Colon (tissue), 2 donors: ENCODE measurements at regions not wholly inside any gene's neighbourhood (a gene's known extent, or its start where the extent isn't known, plus 50 kb on each side); places are given as distances from the start of the nearest gene placed in this dataset.
"Not testable (repeated sequence)": the region's sequence is repeated elsewhere in the genome, so short reads cannot be mapped to it uniquely, and the experiment has no call there.

Source experiments
- FAIRE-seq: peaks from 2 replicates; lab custom pipeline; 2012; peaks lifted over from hg19 to GRCh38; lab: Jason Lieb, UNC
- donor health status: control.
- donor health status: control.

DNA sequence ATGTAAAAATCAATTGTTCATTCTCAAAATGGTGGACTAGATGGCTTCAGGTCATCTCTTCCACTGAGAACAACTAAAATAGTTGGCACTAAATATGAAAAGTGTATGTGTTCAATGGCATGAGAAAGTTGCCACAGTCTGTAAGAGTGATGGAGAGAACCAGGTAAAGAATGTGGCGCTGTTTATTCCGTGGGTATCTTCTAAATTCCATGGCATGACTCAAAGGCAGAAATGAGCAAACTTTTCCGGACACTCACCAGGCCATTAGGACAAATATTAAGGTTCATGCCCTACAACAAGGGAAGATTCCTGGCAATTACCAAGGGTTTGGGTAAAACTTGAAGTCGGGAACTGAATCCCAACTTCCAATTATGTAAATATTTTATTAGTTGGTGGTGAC is 825.4 kb upstream of the CDH6 start:
- no peak for FAIRE-seq

DNA sequence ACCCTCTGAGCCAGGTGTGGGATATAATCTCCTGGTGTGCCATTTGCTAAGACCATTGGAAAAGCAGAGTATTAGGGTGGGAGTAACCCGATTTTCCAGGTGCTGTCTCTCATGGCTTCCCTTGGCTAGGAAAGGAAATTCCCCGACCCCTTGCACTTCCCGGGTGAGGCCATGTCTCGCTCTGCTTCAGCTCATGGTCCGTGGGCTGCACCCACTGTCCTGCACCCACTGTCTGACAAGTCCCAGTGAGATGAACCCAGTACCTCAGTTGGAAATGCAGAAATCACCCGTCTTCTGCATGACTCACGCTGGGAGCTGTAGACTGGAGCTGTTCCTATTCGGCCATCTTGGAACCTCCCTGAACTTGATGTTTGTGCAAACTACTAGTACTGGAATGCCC is 828.5 kb upstream of the CDH6 start:
- not testable (repeated sequence) for FAIRE-seq

DNA sequence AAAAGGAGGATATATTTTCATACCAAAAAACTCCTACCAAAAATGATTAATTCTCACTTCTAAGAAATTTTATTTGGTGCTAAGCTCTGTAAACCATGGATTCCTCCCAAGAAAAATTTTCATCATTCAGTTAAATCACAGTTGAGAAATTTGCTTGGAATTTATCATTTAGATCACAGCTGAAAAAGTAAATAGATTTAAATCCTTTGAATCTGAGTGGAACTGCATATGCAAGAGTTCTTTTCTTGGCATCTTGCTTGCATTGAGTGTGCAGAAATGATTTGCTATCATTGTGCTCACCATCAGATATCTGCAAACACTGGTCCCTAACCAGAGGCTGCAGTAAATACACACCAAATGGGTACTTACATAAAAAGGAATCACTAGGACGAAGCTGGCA is 836.1 kb upstream of the CDH6 start:
- no peak for FAIRE-seq

GRCh38 chr5:30355675-30356074 is 837.8 kb upstream of the CDH6 start:
- no peak for FAIRE-seq

GRCh38 chr5:30347858-30348257 is 845.6 kb upstream of the CDH6 start:
- FAIRE-seq: no peak

DNA sequence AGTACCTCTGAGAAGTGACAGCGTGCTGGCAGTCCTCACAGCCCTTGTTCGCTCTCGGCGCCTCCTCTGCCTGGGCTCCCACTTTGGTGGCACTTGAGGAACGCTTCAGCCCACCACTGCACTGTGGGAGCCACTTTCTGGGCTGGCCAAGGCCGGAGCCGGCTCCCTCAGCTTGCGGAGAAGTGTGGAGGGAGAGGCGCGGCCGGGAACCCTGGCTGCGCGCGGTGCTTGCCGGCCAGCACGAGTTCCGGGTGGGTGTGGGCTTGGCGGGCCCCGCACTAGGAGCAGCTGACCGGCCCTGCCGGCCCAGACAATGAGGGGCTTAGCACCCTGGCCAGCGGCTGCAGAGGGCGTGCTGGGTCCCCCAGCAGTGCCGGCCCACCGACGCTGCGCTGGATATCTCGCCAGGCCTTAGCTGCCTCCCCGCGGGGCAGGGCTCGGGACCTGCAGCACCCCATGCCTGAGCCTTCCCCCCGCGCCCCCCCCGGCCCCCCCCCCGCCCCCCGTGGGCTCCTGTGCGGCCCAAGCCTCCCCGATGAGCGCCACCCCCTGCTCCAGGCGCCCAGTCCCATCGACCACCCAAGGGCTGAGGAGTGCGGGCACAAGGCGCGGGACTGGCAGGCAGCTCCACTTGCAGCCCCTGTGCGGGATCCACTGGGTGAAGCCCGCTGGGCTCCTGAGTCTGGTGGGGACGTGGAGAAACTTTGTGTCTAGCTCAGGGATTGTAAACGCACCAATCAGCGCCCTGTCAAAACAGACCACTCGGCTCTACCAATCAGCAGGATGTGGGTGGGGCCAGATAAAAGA is 847.7 kb upstream of the CDH6 start:
- FAIRE-seq: not testable (repeated sequence)

- no peak for FAIRE-seq
These were observed 849.8 kb upstream of the CDH6 start for GRCh38 chr5:30343707-30344106.

DNA sequence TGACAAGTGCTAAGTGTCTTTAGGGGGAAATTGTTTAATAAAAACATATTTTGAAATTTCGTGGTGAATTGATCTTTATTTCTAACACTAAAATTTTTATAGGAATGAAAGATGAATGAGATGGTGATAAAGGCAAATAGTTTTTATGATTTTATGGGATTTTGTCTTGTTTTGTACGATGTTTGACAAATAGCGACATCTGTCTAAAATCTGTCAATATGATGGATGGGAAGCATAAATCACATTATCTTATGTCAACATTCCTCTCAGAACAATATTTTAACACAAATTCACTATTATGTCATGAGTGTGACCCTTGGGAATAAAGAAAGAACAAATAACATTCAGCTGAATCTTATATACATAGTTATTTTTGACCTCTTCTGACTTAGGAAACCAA is 852.0 kb upstream of the CDH6 start:
- no peak for FAIRE-seq

- FAIRE-seq: no peak
These were observed 856.4 kb upstream of the CDH6 start for GRCh38 chr5:30337084-30337573.

DNA sequence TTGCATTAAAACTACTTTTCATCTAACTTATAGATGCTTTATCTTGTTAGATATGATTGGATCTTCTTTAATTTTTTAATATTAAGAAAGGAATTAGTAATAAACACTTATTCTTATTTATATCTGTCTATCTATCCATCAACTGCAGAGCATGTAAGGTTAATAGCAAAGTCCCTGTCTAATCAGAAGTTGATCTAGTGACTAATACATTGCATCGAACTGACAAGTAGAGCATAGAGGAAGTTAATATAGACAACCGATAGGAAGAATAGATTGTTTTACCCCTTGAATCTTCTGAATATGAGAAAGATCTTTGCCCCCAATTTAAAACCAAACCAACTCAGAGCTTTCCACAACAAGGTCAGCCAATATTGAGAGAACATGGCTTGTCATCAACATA is 862.0 kb upstream of the CDH6 start:
- FAIRE-seq: no peak

DNA sequence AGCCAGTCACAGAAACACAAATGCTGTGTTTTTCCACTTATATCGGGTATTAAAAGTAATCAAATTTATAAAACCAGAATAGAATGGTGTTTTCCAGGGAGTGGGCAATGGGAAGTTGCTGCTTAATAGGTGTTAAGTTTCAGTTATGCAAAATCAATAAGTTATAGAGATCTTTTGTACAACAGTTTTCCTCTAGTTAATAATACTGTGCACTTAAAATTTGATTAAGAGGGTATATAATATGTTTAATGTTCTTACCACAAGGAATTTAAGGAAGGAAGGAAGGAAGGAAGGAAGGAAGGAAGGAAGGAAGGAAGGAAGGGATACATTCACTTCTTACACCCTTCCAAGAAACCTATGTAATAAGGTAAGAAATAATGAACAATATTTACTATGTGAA is 867.7 kb upstream of the CDH6 start:
- FAIRE-seq: no peak

DNA sequence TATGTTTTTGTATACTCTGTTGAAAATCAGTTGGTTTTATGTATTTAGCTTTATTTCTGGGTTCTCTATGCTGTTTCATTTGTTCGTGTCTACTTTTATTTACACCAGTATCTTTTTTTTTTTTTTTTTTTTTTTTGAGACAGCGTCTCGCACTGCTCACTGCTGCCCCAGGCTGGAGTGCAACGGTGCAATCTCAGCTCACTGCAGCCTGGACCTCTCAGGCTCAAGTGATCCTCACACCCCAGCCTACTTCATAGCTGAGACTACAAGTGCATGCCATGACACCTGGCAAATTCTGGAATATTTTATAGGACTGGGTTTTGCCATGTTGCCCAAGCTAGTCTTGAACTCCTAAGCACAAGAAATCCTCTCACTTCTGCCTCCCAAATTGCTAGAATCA is 869.4 kb upstream of the CDH6 start:
- no peak for FAIRE-seq

GRCh38 chr5:30287890-30288289 is 905.6 kb upstream of the CDH6 start:
- FAIRE-seq: peak; percentile 21

DNA sequence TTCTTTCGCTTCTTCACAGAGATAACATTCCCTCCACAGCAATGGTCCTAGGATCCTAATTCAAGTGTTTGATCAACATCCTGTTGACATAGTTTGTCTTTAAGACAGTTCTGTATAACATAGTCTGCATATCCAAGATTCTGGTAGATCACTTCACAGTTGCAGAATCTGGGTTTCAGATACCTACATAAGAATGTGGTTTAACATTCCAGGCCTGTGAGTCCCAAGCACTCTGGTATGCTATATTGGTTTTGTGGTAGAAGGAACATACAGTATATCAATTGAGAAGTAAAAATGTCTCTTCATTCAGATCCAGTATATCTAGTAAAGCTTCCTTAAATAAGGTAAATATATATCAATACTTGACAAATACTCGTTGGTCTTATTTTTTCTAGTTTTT is 914.2 kb upstream of the CDH6 start:
- FAIRE-seq: no peak

DNA sequence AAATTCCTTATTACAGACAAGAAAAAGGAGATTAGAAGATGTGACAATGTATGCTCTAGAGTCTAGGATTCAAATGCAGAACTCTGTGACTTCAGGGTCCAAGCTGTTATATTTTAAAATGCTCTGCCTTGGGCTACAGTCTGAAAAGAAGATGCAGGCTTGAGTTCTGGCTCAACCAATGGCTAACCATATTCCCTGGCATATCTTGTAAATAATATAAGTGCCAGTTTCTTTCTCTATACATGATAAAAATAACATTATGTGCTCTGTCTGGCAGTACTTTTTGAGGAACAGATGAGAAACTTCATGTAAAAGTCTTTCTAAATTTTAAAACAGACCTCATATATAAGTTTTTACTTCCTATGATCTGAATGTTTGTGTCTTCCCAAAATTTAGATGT is 926.5 kb upstream of the CDH6 start:
- no peak for FAIRE-seq

DNA sequence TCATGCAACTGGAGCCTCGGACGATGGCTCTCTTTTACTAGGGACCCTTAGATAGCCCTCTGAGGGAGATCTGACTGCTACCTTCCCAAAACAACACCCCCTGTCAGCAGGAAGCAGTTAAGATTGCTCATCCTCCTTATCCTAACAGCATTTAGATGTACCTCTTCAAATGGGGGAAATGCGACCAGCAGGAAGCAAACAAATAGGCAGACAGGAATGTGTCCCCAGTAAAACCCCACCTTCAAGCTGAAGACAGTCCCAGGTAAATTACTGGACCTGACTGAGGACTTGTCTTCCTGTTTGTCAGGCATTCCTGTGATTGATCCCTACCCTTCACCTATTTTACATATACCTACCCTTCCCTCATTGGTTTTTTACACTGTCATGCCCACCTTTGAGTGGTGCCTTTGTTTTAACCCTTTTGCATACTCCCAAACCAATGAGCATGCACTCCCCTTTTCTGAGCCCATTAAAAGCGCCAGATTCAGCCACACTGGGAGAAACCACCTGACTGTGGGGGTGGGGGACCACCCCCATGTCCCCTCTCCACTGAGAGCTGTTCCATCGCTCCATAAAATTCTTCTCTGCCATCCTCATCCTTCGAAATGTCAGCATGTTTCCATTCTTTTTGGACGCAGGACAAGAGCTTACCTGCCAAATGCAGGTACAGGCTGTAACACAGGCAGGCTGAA is 954.0 kb upstream of the CDH6 start:
- no peak for FAIRE-seq

DNA sequence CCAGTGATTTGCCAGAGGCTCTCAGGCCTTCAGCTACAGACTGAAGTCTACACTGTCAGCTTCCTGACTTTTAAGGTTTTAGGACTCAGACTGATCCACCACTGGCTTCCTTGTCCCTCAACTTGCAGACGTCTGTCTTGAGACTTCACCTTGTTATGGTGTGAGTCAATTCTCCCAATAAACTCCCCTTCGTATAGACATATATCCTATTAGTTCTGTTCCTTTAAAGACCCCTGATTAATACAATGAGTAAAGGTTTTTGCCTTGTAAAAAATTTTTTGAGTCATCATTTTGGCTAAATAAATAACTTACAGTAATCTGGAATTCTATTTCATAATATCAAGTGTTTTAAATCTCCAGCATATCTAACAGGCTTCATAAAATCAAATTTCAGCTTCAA is 956.3 kb upstream of the CDH6 start:
- FAIRE-seq: no peak

GRCh38 chr5:30209755-30210154 is 983.7 kb upstream of the CDH6 start:
- no peak for FAIRE-seq

DNA sequence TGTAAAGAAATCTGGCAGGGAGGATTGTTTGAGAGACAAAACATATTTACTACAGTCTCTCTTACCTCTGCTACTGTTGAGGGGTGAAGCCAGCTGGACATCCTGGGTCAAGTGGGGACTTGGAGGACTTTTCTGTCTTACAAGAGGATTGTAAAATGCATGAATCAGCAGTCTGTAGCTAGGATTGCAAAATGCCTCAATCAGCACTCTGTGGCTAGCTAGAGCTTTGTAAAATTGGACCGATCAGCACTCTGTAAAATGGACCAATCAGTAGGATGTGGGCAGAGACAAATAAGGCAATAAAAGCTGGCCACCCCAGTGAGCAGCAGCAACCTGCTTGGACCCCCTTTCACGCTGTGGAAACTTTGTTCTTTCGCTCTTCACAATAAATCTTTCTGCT is 995.8 kb upstream of the CDH6 start:
- FAIRE-seq: no peak

- no peak for FAIRE-seq
These were observed 998.5 kb upstream of the CDH6 start for GRCh38 chr5:30195036-30195435.

GRCh38 chr5:30194595-30194994 is 998.9 kb upstream of the CDH6 start:
- FAIRE-seq: no peak

DNA sequence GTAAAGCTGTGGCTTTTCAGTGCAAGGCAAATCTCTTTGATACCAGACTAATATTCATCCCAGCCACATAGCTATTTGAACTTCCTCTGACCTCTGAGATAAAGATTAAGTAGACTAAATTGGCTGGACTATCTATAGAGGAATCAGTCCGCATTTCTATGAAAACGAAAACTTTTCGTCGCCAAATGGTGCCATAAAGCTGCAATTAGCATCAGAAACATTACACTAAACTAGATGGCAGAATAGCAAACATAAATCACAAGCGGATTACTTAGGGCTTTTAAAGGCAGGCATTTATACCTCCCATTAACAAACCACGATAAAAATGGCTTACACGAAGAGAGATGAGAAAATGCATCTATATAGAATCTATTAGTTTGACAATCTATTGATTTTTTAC is 1009.7 kb upstream of the CDH6 start:
- FAIRE-seq: no peak

- no peak for FAIRE-seq
These were observed 1037.3 kb upstream of the CDH6 start for GRCh38 chr5:30156156-30156555.

- no peak for FAIRE-seq
These were observed 1041.1 kb upstream of the CDH6 start for GRCh38 chr5:30152431-30152830.
